GM12873 (cell line): ENCODE measurements at regions not wholly inside any gene's neighbourhood (a gene's known extent, or its start where the extent isn't known, plus 50 kb on each side); places are given as distances from the start of the nearest gene placed in this dataset.

Source experiments
- CTCF ChIP-seq: IDR thresholded peaks from 2 replicates; pipeline ENCODE4 v1.5.1; 2012; ENCODE audit warnings: low read depth, mild to moderate bottlenecking, moderate library complexity, low read length, control low read depth; ENCODE audit not compliant: insufficient read depth; ENCODE audit errors: missing control alignments

DNA sequence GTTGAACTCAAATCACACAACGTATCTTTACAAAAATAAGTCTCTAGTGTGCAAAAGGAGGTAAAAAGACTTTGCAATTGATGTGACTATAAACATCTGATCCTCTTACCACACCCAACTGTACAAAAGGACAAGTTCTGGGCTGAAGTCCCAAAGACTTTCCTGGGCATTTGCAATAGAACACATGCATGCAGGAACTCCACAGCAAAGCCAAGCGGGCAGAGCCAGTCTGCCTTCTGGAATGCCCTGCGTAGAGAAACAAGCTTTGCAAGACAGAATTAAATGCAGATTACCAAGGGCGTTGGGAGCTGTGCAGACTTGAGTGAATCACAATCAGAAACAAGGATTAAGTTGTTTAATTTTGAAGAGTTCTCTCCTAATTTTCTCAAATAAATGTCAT, 208.4 kb upstream of the ZNF521 start:
- TF ChIP-seq CTCF = no peak

- TF ChIP-seq CTCF = no peak
These were observed 205.0 kb upstream of the ZNF521 start for GRCh38 chr18:25557011-25557410.

- TF ChIP-seq CTCF = no peak
These were observed 201.8 kb upstream of the ZNF521 start for GRCh38 chr18:25553631-25554263.

GRCh38 chr18:25544546-25545287, 192.8 kb upstream of the ZNF521 start:
- no peak for TF ChIP-seq CTCF

GRCh38 chr18:25538175-25538922, 186.4 kb upstream of the ZNF521 start:
- TF ChIP-seq CTCF = no peak

- TF ChIP-seq CTCF = no peak
These were observed 183.5 kb upstream of the ZNF521 start for GRCh38 chr18:25535495-25535894.

- no peak for TF ChIP-seq CTCF
These were observed 182.4 kb upstream of the ZNF521 start for GRCh38 chr18:25534401-25534800.
